ENCODE measurements at regions not wholly inside any gene's neighbourhood (a gene's known extent, or its start where the extent isn't known, plus 50 kb on each side); places are given as distances from the start of the nearest gene placed in this dataset.

- FAIRE-seq = no peak
These were observed 165.0 kb upstream of the GPR26 start for GRCh38 chr10:123501148-123501547.

- FAIRE-seq = peak; percentile 14
These were observed 163.2 kb upstream of the GPR26 start for GRCh38 chr10:123502983-123503382.

GRCh38 chr10:123506455-123506854, 159.7 kb upstream of the GPR26 start:
- FAIRE-seq = no peak

- FAIRE-seq = no peak
These were observed 158.9 kb upstream of the GPR26 start for GRCh38 chr10:123507298-123507697.

- FAIRE-seq = no peak
These were observed 156.8 kb upstream of the GPR26 start for GRCh38 chr10:123509338-123509737.

GRCh38 chr10:123512901-123513775, 153.0 kb upstream of the GPR26 start:
- no peak for FAIRE-seq

GRCh38 chr10:123513870-123514269, 152.3 kb upstream of the GPR26 start:
- no peak for FAIRE-seq

GRCh38 chr10:123514996-123515395, 151.2 kb upstream of the GPR26 start:
- no peak for FAIRE-seq

- FAIRE-seq = no peak
These were observed 150.5 kb upstream of the GPR26 start for GRCh38 chr10:123515661-123516060.

- no peak for FAIRE-seq
These were observed 149.9 kb upstream of the GPR26 start for GRCh38 chr10:123516291-123516690.

GRCh38 chr10:123517426-123517825, 148.7 kb upstream of the GPR26 start:
- no peak for FAIRE-seq

- FAIRE-seq = no peak
These were observed 148.3 kb upstream of the GPR26 start for GRCh38 chr10:123517901-123518300.

GRCh38 chr10:123518765-123519164, 147.4 kb upstream of the GPR26 start:
- no peak for FAIRE-seq

- FAIRE-seq = no peak
These were observed 146.3 kb upstream of the GPR26 start for GRCh38 chr10:123519861-123520260.

GRCh38 chr10:123521076-123521475, 145.1 kb upstream of the GPR26 start:
- FAIRE-seq = no peak

- FAIRE-seq = no peak
These were observed 144.6 kb upstream of the GPR26 start for GRCh38 chr10:123521556-123521955.

- FAIRE-seq = no peak
These were observed 143.3 kb upstream of the GPR26 start for GRCh38 chr10:123522702-123523312.

- no peak for FAIRE-seq
These were observed 142.3 kb upstream of the GPR26 start for GRCh38 chr10:123523833-123524232.

- no peak for FAIRE-seq
These were observed 139.6 kb upstream of the GPR26 start for GRCh38 chr10:123526356-123527064.

GRCh38 chr10:123527151-123527550, 139.0 kb upstream of the GPR26 start:
- no peak for FAIRE-seq

- FAIRE-seq = no peak
These were observed 136.9 kb upstream of the GPR26 start for GRCh38 chr10:123529146-123529760.

- FAIRE-seq = no peak
These were observed 135.8 kb upstream of the GPR26 start for GRCh38 chr10:123530166-123530870.

GRCh38 chr10:123535386-123535785, 130.8 kb upstream of the GPR26 start:
- FAIRE-seq = no peak
